Keratinocyte (primary cell): ENCODE measurements at regions not wholly inside any gene's neighbourhood (a gene's known extent, or its start where the extent isn't known, plus 50 kb on each side); places are given as distances from the start of the nearest gene placed in this dataset.

ENCODE experiments used
- DNase-seq: peaks from one replicate; pipeline ENCODE4 v3.0.0-alpha.2; 2011; ENCODE audit warnings: low read depth, missing footprints, low spot score
- FAIRE-seq: peaks from 2 replicates; lab custom pipeline; 2011; peaks lifted over from hg19 to GRCh38; lab: Jason Lieb, UNC
- H2AFZ ChIP-seq: 2 replicates; pipeline ENCODE4 v1.6.0; 2012; ENCODE audit warnings: low read length, control low read depth, inconsistent platforms; ENCODE audit not compliant: control insufficient read depth
- H3K27ac ChIP-seq: 2 replicates; pipeline ENCODE4 v1.5.1; 2011; ENCODE audit warnings: low read length; ENCODE audit not compliant: control insufficient read depth, insufficient read depth
- H3K27me3 ChIP-seq: 3 replicates; pipeline ENCODE4 v1.6.0; 2011; ENCODE audit warnings: low read length; ENCODE audit not compliant: control insufficient read depth, insufficient read depth; ENCODE audit errors: extremely low read depth
- H3K36me3 ChIP-seq, 2 experiments: 2 replicates in 1 of 2; 3 replicates in 1 of 2; pipeline ENCODE4 v1.5.1; 2011; ENCODE audit warnings: low read length in 2 of 2, mild to moderate bottlenecking in 1 of 2; ENCODE audit not compliant: control insufficient read depth in 2 of 2, insufficient read depth in 2 of 2; ENCODE audit errors: extremely low read depth in 1 of 2
- H3K4me1 ChIP-seq: 3 replicates; pipeline ENCODE4 v1.5.1; 2011; ENCODE audit warnings: low read length; ENCODE audit not compliant: control insufficient read depth, insufficient read depth; ENCODE audit errors: extremely low read depth
- H3K4me2 ChIP-seq: 3 replicates; pipeline ENCODE4 v1.6.0; 2011; ENCODE audit warnings: low read depth, low read length; ENCODE audit not compliant: control insufficient read depth, insufficient read depth; ENCODE audit errors: extremely low read depth
- H3K4me3 ChIP-seq, 3 experiments: fragments of 200-600 bp in 1 of 3; sonication (generic) in 1 of 3; 2 replicates in 2 of 3; 3 replicates in 1 of 3; pipeline ENCODE4 v1.5.1; 2011 to 2016; ENCODE audit warnings: low read length in 3 of 3, mild to moderate bottlenecking in 3 of 3, control low read depth in 2 of 3, inconsistent platforms in 1 of 3, low read depth in 1 of 3, mixed read lengths in 1 of 3, mixed run types in 1 of 3, moderate library complexity in 1 of 3; ENCODE audit not compliant: control insufficient read depth in 2 of 3, insufficient read depth in 2 of 3; ENCODE audit errors: extremely low read depth in 1 of 3
- H3K79me2 ChIP-seq: 2 replicates; pipeline ENCODE4 v1.6.0; 2012; ENCODE audit warnings: low read length; ENCODE audit not compliant: control insufficient read depth, insufficient read depth
- H3K9ac ChIP-seq: 3 replicates; pipeline ENCODE4 v1.6.0; 2011; ENCODE audit warnings: low read length; ENCODE audit not compliant: control insufficient read depth, insufficient read depth; ENCODE audit errors: extremely low read depth
- H3K9me1 ChIP-seq: 3 replicates; pipeline ENCODE4 v1.6.0; 2011; ENCODE audit warnings: low read length; ENCODE audit not compliant: control insufficient read depth, insufficient read depth; ENCODE audit errors: extremely low read depth
- H3K9me3 ChIP-seq: 2 replicates; pipeline ENCODE4 v1.5.1; 2012; ENCODE audit warnings: low read depth, low read length; ENCODE audit not compliant: control insufficient read depth
- H4K20me1 ChIP-seq: 3 replicates; pipeline ENCODE4 v1.6.0; 2011; ENCODE audit warnings: low read length; ENCODE audit not compliant: control insufficient read depth, insufficient read depth; ENCODE audit errors: extremely low read depth
- CTCF ChIP-seq, 3 experiments: IDR thresholded peaks in 1 of 3; conservative IDR thresholded peaks in 1 of 3; optimal IDR thresholded peaks in 1 of 3; 2 replicates in 2 of 3; 3 replicates in 1 of 3; pipeline versions ENCODE3 to v1.5.1; 2011; ENCODE audit warnings: low read length in 3 of 3, mild to moderate bottlenecking in 3 of 3, moderate library complexity in 2 of 3, control low read depth in 1 of 3, inconsistent platforms in 1 of 3; ENCODE audit not compliant: insufficient read depth in 2 of 3; ENCODE audit errors: extremely low read depth in 1 of 3
- EZH2 ChIP-seq: IDR thresholded peaks from one replicate; pipeline ENCODE4 v1.6.1; 2012; ENCODE audit warnings: inconsistent platforms, mild to moderate bottlenecking, low read length, moderate library complexity
- dilution Hi-C: fragments of 300-500 bp; cut with MboI; formaldehyde crosslinking; loops from one replicate; pipeline ENCODE4 v1.7.0; 2020; ENCODE audit warnings: low sequenced_read_pairs; ENCODE audit not compliant: extremely low pct_ligation_motif_present

GRCh38 chr11:12318791-12319438 is 58.5 kb upstream of the PARVA start:
- Histone ChIP-seq H3K27me3 (no peaks in the 10 kb centered on the region), H3K4me3 (no peak overlapping the region), H3K4me2 (no peak overlapping the region), H3K36me3 (peaks cover 17 to 30% of the 10 kb centered on the region in 2 experiments), H3K9ac (no peak overlapping the region), H3K9me1 (no peaks in the 10 kb centered on the region), H4K20me1 (no peaks in the 10 kb centered on the region), H3K27ac (no peak overlapping the region), H3K79me2 (no peaks in the 10 kb centered on the region), H3K9me3 (no peaks in the 10 kb centered on the region), H2AFZ (no peak overlapping the region), H3K4me1 (no peaks in the 10 kb centered on the region)
- FAIRE-seq (no peak), DNase-seq (no peak)
- dilution Hi-C loops = no loop called here
- no peak for TF ChIP-seq EZH2
- TF ChIP-seq CTCF (optimal IDR thresholded peaks at IDR 0.05 in 1 of 3, IDR thresholded peaks at IDR 0.05 in 1 of 3, conservative IDR thresholded peaks at IDR 0.05 in 1 of 3; ENCODE audit: extremely low read depth in 1 of 3, insufficient read depth in 2 of 3, low read length in 3 of 3) = no peak

DNA sequence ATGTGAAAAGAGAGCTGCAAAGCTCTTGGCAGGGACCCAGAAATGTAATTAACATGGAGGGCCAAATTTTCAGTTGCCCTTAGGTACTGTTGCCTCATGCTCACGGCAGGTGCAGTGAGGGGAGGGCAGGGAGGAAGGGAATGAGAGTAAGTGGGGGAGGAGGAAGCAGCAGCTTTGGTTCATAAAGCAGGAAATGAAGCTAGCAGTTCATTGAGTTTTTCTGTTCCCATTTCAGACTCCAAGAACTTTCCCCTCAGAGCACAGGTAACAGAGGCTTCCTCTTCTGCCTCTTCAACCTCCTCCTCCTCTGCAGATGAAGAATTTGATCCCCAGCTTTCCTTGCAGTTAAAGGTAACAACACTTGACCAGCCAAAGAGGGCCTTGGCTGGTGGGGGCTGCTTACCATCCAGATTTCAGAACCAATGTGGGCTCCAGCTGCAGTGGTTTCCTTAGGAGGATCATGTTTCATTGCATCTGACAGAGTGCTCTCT is 57.9 kb upstream of the PARVA start:
- no peak for FAIRE-seq
- no peaks in the 10 kb centered on the region for H3K9me1 ChIP-seq
- no peak overlapping the region for H3K4me3 ChIP-seq
- H3K27ac ChIP-seq = no peak overlapping the region
- no peak for DNase-seq
- peaks cover 21 to 35% of the 10 kb centered on the region in 2 experiments for H3K36me3 ChIP-seq
- H3K9ac ChIP-seq = no peak overlapping the region
- no peak overlapping the region for H2AFZ ChIP-seq
- H3K4me1 ChIP-seq = no peaks in the 10 kb centered on the region
- dilution Hi-C loops = no loop called here
- H4K20me1 ChIP-seq = no peaks in the 10 kb centered on the region
- H3K9me3 ChIP-seq = no peaks in the 10 kb centered on the region
- no peak overlapping the region for H3K4me2 ChIP-seq
- TF ChIP-seq CTCF (optimal IDR thresholded peaks at IDR 0.05 in 1 of 3, IDR thresholded peaks at IDR 0.05 in 1 of 3, conservative IDR thresholded peaks at IDR 0.05 in 1 of 3; ENCODE audit: extremely low read depth in 1 of 3, insufficient read depth in 2 of 3, low read length in 3 of 3) (no peak), EZH2 (no peak)
- no peaks in the 10 kb centered on the region for H3K27me3 ChIP-seq
- H3K79me2 ChIP-seq = no peaks in the 10 kb centered on the region
